ENCODE measurements at regions not wholly inside any gene's neighbourhood (a gene's known extent, or its start where the extent isn't known, plus 50 kb on each side); places are given as distances from the start of the nearest gene placed in this dataset.
"Not testable (repeated sequence)": the region's sequence is repeated elsewhere in the genome, so short reads cannot be mapped to it uniquely, and the experiment has no call there.

DNA sequence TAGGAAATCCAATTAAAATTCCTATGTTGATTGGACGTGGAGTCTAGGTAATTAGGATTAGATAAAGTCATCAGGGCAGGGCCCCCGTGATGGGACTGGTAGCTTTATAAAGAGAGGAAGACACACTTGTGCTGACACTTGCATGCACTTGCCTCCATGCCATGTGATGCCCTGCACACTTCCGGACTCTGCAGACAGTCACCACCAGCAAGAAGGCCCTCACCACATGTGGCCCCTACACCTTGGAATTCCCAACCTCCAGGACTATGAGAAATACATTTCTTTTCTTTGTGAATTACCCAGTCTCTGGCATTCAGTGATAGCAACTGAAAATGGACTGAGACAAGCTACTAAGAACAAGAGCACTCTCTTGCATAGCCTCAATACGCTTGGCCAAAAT is 90.6 kb downstream of the CRYGS start:
- DNase-seq = no peak

DNA sequence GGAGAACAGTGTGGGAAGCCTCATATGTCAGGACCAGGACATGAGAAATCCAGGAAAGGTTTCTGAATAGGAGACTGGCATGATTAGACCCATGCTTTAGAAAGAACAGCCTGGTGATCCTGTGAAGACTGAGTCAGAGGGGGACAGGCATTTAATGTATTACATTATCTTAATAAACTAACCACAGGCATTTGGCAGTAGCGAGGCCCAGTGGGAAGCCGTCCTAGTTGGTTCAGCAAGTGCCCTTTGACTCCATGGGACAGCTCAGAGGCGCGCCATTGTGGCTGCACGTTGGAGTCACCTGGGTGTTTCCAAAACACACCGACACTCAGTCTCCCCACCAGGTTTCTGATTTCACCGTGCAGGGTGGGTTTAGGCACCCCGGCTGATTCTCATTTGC is 90.5 kb upstream of the DGKG start:
- DNase-seq = no peak

DNA sequence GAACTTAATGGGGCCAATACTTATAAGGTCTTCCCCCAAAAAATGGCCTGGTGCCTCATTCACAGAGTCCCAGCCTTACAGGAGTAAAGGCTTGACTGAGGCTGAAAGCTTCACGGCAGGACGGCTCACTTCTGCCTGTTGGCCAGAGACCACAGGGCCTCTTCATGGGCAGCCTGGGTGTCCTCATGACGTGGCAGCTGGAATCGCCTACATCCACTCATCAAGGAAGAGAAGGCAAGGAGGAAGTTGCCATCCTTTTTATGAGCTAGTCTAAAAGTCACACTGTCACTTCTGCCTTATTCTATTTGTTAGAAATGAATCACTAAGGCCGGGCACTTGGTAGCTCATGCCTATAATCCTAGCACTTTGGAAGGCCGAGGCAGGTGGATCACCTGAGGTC is 89.3 kb upstream of the DGKG start:
- no peak for DNase-seq

DNA sequence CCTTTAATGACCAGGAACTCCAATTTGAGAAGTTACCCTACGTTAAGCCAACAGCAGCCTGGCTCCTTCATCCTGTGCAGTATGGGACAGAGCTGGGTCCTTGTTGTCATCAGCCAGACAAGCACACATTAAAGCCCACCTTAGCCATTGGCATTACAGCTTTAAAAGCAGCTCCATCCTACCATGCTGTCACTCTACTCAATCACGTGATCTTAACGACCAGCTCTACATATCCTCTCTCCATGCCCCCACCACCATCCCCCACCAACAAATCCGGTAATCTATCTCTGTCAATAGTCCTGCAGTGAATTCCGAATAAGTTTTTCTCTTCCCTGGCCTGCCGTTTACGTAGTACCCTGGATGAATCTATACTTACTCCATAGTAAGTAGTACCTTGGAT is 82.9 kb upstream of the DGKG start:
- DNase-seq = no peak

DNA sequence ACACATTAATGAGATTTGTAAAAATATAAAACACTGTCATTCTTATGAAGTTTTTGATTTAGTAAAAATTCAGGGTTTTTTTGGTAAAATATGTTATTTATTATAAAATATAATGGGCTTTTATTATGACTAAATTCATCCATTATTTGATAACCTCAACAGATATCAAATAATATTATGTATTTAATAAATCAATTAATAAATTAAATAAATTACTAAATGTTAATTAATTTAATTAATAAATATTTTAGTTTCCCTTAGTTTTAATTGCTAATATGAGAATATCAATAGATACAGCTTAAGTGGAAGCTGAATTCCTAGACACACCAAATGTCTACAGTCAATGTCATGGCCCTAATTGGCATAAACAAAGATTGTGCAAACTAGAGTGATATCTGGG is 82.3 kb upstream of the DGKG start:
- no peak for DNase-seq

DNA sequence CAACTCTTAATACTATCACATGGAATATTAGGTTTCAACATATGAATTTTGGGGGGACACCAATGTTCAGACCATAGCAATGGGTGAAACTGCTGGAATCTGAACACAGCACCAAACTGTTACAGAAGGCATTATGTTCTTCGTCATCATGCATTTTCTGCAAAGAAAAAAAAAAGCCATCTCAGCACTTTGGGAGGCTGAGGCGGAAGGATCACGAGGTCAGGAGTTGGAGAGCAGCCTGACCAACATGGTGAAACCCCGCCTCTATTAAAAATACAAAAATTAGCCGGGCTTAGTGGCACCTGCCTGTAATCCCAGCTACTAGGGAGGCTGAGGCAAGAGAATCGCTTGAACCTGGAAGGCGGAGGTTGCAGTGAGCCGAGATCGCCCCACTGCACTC is 80.9 kb upstream of the DGKG start:
- not testable (repeated sequence) for DNase-seq

DNA sequence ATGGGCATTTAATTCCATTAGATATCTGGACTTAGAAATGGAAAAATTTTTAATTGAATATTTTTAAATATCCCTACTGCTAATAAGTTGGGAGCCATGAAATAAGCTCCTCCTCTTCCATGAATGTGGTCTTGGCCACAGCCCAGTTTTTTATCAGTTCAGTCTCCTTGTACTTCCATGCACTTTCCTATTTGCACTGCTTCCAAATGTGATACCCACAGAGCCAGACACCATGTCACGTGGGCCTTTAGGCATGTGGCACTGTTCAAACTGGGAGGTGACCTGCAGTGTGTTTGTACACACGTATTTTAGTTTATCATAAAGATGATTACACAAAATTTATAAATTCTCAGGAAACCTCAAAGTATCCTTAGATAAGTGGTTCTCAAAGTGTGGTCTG is 80.1 kb upstream of the DGKG start:
- DNase-seq = no peak

DNA sequence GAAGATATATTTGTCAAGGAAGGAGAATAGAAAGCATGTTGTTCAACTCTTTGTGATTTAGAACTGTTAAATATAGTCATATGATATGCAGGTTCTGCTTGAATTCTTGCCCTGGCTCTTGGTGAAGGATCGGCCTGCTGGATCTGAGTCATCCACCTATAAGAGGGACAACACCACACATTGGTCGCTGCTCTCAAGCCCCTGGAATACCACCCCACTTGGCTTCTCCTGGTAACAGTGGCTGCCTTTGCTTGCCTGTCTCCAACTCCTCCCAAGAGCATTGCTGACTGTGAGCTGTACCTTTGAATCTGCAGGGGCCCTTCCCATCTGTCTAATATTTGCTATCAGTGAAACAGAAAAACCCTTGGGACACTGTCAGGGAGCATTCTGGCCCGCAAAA is 78.9 kb upstream of the DGKG start:
- DNase-seq = no peak

DNA sequence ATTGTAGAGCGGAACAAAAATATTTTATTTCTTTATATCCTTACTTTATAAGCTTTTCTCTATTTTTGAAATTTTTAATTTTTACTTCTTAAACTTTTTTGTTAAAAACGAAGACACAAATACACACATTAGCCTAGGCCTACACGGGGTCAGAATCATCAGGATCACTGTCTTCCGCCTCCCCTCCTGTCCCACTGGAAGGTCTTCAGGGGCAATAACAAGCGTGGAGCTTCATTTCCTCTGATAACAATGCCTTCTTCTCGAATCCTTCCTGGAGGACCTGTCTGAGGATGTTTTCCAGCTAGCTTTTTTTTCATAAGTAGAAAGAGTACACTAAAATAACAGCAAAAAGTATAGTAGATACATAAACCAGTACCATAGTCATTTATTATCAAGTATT is 77.7 kb upstream of the DGKG start:
- no peak for DNase-seq

DNA sequence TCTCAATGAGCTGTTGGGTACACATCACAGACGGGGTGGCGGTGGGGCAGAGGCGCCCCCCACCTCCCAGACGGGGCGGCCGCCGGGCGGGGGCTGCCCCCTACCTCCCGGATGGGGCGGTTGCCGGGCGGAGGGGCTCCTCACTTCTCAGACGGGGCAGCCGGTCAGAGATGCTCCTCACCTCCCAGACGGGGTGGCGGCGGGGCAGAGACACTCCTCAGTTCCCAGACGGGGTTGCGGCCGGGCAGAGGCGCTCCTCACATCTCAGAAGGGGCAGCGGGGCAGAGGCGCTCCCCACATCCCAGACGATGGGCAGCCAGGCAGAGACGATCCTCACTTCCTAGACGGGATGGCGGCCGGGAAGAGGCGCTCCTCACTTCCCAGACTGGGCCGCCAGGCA is 73.3 kb upstream of the DGKG start:
- not testable (repeated sequence) for DNase-seq

DNA sequence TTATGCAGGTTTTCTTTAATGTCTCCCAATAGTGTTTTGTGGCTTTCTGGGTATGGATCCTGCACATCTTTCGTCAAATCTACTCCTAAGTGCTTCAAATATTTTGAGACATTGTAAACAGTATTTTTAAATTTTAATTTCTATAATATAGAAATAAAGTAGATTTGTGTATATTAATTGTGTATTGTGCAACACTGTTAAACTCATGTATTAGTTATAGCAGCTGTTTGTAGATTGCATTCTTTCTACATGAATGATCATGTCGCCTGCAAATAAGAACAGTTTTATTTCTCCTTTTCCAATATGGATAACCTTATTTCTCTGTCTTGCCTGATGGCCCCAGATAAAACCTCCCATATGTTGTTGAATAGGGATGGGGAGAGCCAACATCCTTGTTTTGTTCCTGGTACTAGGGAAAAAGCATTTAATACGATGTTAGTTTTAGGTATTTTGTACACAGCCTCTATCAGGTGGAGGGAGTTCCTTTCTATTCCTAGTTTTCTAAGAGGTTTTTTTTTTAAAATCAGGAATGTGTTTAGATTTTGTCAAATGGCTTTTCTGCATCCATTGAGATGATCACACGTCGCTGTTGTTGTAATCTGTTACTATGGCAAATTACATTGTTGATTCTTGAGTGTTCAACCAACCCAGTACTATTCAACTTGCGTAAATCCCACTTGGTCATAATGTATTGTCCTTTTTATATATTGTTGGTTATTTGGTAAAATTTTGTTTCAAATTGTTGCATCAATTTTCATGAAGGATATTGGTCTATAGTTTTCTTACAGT is 71.1 kb upstream of the DGKG start:
- DNase-seq = no peak

DNA sequence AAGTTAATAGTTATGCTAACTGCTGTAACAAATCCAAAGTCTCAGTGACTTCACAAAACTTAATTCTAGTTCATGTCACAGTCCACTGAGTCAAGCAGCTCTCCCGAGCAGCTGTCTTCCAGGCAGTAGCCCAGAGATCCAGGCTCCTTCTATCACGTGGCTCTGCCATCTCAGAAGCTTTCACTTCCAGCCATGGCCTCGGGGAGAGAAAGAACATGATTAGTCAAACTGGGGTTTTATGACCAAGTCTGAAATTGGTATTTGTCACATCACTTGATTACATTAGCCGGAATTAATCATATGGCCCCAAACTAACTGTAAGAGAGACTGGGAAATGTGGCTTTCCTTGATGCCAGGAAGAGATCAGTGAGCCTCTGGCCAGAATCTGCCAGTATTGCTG is 70.2 kb upstream of the DGKG start:
- no peak for DNase-seq

DNA sequence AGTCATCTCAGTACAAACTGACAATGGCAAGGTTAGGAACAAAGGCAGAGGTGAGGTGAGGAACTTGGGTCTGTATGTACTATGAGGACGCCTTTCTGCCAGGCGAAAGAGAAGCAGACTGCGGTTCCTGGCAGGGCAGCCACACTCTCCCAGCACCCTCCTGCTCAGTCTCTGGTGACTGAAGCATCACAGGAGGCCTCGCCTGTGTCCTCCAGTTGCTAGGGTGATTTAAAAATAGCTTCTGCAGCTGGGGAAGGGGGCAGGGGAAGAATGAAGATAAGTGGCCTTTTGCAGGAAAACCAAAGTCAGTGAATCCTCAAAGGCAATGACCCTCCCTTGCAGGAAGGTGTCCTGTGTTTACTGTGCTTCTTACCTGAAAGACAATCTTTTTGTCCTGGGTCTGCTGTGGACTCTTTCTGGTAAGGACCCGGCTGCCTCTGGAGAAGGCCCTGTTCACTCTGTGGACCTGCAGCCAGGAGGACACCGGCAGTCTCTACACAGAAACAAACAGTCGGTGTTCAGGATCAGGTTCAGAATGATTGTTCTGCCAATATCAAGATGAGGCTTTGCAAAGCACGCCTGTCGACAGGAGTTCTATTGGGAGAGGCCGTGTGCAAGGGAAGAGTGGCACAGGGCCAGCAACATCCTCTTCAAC is 65.7 kb upstream of the DGKG start:
- peak in 1 of 2 experiments; percentile 14 for DNase-seq

DNA sequence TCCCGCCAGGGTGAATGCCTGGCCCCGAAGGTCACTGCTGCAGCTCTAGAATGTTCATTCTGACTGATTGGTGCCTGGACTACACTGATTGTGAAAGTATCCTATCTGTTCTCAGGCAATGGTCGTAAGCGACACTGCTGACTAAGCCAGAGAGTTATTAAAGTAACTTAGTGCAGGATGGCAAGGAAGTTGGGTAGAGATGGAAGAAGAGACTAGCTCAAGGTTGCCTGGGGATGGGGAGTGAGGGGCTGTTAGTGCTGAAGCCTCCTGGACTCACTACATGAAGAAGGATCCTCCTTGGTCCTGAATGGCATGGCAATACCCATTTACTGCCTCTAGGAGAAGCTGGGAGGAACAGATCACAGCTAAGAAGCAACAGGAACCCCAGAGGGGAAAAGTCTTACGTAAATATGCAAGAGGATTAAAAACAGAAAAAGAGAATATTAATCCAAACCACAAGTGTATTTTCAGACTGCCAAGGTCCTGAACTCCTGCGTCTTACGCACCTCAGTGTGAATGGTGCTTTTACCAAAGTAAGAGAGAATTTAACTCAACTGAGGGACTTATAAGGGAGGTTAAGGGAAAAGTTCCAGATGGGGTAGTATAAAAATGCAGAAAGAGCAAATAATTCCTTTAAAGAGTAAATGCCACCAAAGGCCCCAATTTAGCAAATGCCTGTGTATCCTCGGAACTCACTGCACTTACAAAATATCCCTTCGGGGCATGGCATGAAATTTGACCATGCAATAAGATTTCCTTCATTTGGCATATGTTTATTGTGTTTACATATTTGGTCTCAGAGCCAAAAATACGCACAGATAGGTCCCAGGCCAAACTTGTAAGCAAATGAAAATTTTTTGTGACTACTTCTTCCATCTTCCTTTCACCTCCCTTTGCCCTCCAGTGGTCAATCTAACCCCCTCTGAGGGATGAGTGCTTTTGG is 64.0 kb upstream of the DGKG start:
- no peak for DNase-seq

DNA sequence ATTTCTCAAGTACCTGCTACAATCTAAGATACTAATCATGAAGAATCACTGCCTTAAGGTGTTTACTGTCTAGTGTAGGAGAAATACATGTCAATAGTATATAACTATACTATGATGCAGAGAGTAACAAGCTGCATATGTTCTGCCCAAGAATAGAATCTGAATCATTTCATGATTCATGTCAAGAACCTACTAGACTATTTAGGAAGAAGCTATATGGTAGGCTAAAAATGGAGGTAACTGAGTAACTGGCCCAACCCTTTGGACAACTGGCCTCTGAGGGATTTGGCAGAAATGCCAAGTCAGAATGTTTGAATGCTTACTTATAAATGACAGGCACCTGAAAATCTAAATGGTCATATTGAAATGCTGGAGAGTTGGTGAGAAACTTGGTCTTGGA is 59.9 kb upstream of the DGKG start:
- no peak for DNase-seq

DNA sequence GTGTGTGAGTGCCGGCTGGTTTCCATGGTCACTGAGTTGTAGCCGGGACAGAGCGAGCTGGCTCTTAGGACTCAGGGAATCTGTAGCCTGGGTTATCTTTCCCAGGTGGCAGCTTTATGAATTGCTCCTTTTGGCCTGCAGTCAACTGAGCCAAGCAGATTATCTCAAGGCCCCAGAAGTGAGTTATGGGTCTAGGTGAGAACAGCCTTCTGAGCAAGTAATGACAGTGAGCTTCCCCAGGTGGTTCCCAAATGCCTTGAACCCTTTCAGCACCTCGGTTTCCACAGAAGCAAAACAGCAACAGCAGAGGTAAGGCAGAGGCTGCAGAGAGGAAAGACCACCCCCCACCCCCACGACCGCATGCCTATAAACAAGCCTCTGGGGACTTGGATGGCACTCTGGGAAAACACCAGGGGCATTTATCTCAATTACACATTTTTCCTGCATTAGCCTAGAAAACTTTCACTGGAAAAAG is 56.7 kb upstream of the DGKG start:
- no peak for DNase-seq

DNA sequence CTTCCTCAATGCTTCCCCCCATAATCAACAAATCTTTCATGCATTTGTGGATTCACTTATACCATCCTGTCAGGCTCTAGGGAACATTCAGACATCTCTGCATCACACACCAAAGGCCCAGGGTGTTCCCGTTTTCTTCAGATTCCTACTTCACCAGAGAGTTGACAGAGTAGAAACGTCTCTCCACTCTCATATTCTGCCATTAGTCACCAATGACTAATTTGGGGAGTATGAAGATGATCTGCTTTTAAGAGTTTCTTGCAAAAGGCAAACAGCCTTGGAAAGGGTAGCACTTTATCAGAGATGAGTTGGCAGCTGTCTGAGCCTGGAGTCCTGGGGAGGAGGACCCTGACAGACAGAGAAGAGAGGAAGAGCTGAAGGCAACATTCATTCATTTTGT is 55.8 kb upstream of the DGKG start:
- no peak for DNase-seq

DNA sequence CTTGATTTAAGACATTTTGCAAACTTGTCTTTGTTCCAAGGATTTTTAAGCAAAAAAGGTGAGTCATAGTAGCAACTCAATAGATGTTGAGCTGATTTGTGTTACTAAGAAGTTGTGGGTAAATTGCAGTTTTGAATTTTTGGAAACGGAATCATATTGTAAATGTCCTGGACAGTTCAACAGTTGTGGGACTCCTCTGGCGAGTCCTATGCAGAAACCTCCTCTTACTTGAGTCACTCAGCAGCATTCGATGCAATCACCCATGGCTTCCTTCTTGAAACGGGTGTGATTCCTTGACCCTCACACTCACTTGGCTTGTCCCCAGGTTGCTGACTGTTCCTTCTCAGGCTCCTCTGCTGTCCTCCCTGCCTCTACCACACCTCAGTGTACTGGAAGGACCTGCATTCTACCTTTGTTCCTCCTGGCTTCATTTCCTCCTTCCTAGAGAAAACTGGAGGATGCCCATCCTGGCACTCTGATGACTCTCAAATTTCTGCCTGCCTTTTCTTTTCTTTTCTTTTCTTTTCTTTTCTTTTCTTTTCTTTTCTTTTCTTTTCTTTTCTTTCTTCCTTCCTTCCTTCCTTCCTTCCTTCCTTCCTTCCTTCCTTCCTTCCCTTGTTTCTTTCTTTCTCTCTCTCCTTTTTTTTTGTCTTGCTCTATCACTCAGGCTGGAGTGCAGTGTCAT is 52.8 kb upstream of the DGKG start:
- no peak for DNase-seq

DNA sequence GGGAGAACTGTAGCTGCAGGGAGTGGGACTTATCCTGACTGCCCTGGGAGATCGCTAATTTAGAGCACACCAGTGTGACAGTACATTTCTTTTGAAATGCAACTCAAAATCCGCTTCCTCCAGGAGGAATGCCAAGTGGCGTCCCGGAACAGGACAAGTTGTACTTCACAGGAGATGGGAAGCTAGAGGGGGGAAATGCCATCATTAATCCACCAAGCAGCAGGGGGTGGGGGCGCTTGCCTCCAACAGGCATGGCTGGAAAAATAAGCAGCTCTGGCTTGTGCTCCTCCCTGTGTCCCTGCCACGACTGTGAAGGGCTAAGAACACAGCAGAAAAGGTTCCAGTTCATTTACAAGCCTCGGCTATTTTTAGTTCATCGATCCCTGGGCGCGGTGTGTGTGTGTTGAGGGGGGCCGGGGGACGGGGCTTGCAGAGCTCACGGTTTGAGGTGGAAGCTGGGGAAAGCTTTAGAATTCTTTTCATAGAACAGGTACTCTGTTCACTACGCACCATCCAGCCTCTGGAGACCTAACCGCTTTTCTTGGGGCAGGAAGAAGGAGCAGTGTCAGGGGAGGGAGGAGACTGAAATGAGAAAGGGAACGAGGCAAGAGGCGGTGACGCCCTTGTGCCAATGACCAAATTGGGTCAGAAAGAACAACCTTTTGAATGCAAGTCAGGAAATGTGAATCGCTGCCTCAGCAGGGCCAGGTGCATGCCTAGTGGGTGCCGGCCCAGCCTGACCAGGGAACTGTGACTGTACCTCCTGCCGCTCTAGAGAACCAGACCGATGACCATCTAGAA is 51.8 kb upstream of the DGKG start:
- DNase-seq = peak; percentile 80 to 94

DNA sequence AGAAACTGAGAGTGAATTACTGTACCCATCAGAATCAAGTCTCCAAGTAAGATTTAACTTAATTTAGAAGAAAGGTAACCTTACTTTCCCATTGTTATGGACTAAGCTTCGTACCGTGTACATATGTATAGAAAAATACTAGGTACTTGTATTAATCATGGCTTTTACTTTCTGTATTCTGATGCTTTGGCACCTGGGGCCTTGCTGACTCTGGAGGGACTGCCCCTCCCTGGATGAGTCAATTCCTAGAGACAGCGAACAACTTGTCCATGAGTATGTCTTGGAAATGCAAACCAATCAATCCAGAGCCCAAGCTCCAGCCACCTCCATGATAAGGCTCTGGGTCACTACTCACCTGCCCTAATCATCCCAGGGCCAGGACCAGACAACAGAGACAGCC is 50.0 kb upstream of the DGKG start:
- DNase-seq = no peak

All from NCI-H187 (cell line).